IMR-90 (cell line): ENCODE measurements at regions not wholly inside any gene's neighbourhood (a gene's known extent, or its start where the extent isn't known, plus 50 kb on each side); places are given as distances from the start of the nearest gene placed in this dataset.

Source experiments
- ATAC-seq: fragments of 200-7000 bp; cut with Tn5 transposase; 2 replicates; pipeline ENCODE4 v1.9.1; 2020; ENCODE audit warnings: low read depth, mild to moderate bottlenecking, moderate library complexity
- BruUV-seq: library from RNA; stranded (reverse); fragments of 400-500 nt; replicated peaks from 2 replicates; lab custom pipeline; 2021; lab: Mats Ljungman, UMichigan
- CTCF ChIA-PET: fragments of 300-600 bp; formaldehyde crosslinking; extraction: SDS; loops from one replicate; lab custom pipeline; 2021; ENCODE audit warnings: antibody characterized with exemption; lab: Yijun Ruan, JAX
- POLR2A ChIA-PET: fragments of 300-600 bp; sonication (Branson Sonifier 250); formaldehyde crosslinking; loops from one replicate; lab custom pipeline; 2022; ENCODE audit warnings: antibody characterized with exemption; ENCODE audit not compliant: unreplicated experiment; lab: Charles Lee
- DNase-seq: peaks from one replicate; pipeline ENCODE4 v3.0.0; 2013
- H2AFZ ChIP-seq: replicated peaks from 2 replicates; pipeline ENCODE3; 2013; ENCODE audit warnings: low read length, mild to moderate bottlenecking; ENCODE audit not compliant: poor library complexity
- H2AK5ac ChIP-seq: 2 replicates; pipeline ENCODE4 v1.6.1; 2013; ENCODE audit warnings: low read depth, low read length, inconsistent platforms
- H2AK9ac ChIP-seq: replicated peaks from 2 replicates; pipeline ENCODE3; 2013; ENCODE audit warnings: mild to moderate bottlenecking, low read depth, low read length, moderate library complexity; ENCODE audit not compliant: poor library complexity
- H2BK120ac ChIP-seq: 2 replicates; pipeline ENCODE4 v1.6.1; 2013; ENCODE audit warnings: low read depth, low read length, inconsistent platforms
- H2BK15ac ChIP-seq: 3 replicates; pipeline ENCODE4 v1.6.1; 2013; ENCODE audit warnings: low read depth, low read length, inconsistent platforms
- H2BK20ac ChIP-seq: 2 replicates; pipeline ENCODE4 v1.6.1; 2013; ENCODE audit warnings: low read depth, mild to moderate bottlenecking, inconsistent platforms, low read length, moderate library complexity
- H2BK5ac ChIP-seq: 2 replicates; pipeline ENCODE4 v1.6.1; 2013; ENCODE audit warnings: mild to moderate bottlenecking, low read depth, low read length, inconsistent platforms; ENCODE audit not compliant: poor library complexity, severe bottlenecking
- H3K14ac ChIP-seq: replicated peaks from 2 replicates; pipeline ENCODE4 v1.6.1; 2013; ENCODE audit warnings: low read depth, low read length, inconsistent platforms
- H3K18ac ChIP-seq: 2 replicates; pipeline ENCODE4 v1.6.1; 2013; ENCODE audit warnings: low read depth, low read length, control low read depth
- H3K23ac ChIP-seq: 2 replicates; pipeline ENCODE4 v1.6.1; 2013; ENCODE audit warnings: low read depth, low read length, inconsistent platforms
- H3K27ac ChIP-seq: 2 replicates; pipeline ENCODE4 v1.5.1; 2013; ENCODE audit warnings: mild to moderate bottlenecking, control low read depth, low read length; ENCODE audit not compliant: insufficient read depth
- H3K27me3 ChIP-seq: 2 replicates; pipeline ENCODE4 v1.6.1; 2013; ENCODE audit warnings: low read length; ENCODE audit not compliant: control insufficient read depth, insufficient read depth
- H3K36me3 ChIP-seq: 2 replicates; pipeline ENCODE4 v1.6.1; 2013; ENCODE audit warnings: low read length, mixed read lengths; ENCODE audit not compliant: control insufficient read depth, insufficient read depth
- H3K4ac ChIP-seq: 2 replicates; pipeline ENCODE4 v1.6.1; 2013; ENCODE audit warnings: low read depth, low read length, inconsistent platforms
- H3K4me1 ChIP-seq: 2 replicates; pipeline ENCODE4 v1.6.1; 2013; ENCODE audit warnings: low read length, mixed read lengths; ENCODE audit not compliant: control insufficient read depth, insufficient read depth
- H3K4me2 ChIP-seq: 2 replicates; pipeline ENCODE4 v1.6.1; 2013; ENCODE audit warnings: low read depth, mild to moderate bottlenecking, control low read depth, low read length, moderate library complexity
- H3K4me3 ChIP-seq: 2 replicates; pipeline ENCODE4 v1.5.1; 2013; ENCODE audit warnings: low read depth, mild to moderate bottlenecking, control low read depth, low read length, moderate library complexity; ENCODE audit not compliant: insufficient read depth
- H3K56ac ChIP-seq: 2 replicates; pipeline ENCODE4 v1.6.1; 2013; ENCODE audit warnings: low read length, inconsistent platforms; ENCODE audit not compliant: insufficient read depth; ENCODE audit errors: extremely low read depth
- H3K79me1 ChIP-seq, 2 experiments: 2 replicates each; pipeline ENCODE4 v1.6.1; 2013; ENCODE audit warnings: low read length in 2 of 2, inconsistent platforms in 1 of 2, low read depth in 1 of 2
- H3K9ac ChIP-seq: 2 replicates; pipeline ENCODE4 v1.6.1; 2013; ENCODE audit warnings: low read depth, low read length, control low read depth
- H3K9me1 ChIP-seq: 2 replicates; pipeline ENCODE4 v1.6.1; 2013; ENCODE audit warnings: low read length, inconsistent platforms; ENCODE audit not compliant: insufficient read depth
- H3K9me3 ChIP-seq: 2 replicates; pipeline ENCODE4 v1.6.1; 2013; ENCODE audit warnings: low read length; ENCODE audit not compliant: control insufficient read depth, insufficient read depth
- H4K20me1 ChIP-seq: 2 replicates; pipeline ENCODE4 v1.6.1; 2013; ENCODE audit warnings: low read length, inconsistent platforms; ENCODE audit not compliant: insufficient read depth
- H4K5ac ChIP-seq: 2 replicates; pipeline ENCODE4 v1.6.1; 2013; ENCODE audit warnings: mild to moderate bottlenecking, low read depth, low read length, control low read depth
- H4K8ac ChIP-seq, 2 experiments: 2 replicates each; pipeline ENCODE4 v1.6.1; 2013; ENCODE audit warnings: low read depth in 2 of 2, low read length in 2 of 2, control low read depth in 1 of 2, inconsistent platforms in 1 of 2
- H4K91ac ChIP-seq: 2 replicates; pipeline ENCODE4 v1.6.1; 2013; ENCODE audit warnings: low read depth, low read length, inconsistent platforms; ENCODE audit not compliant: insufficient read depth
- BHLHE40 ChIP-seq: fragments of 150-350 bp; IDR thresholded peaks from 2 replicates; pipeline ENCODE4 v1.6.1; 2016; ENCODE audit warnings: mild to moderate bottlenecking, low read depth, low read length
- NFE2L2 ChIP-seq: fragments of 150-350 bp; IDR thresholded peaks from 2 replicates; pipeline ENCODE4 v1.6.1; 2016; ENCODE audit warnings: low read depth, mild to moderate bottlenecking, low read length
- POLR2A ChIP-seq: IDR thresholded peaks from 2 replicates; pipeline ENCODE4 v1.6.1; 2012; ENCODE audit warnings: mild to moderate bottlenecking, low read depth, low read length
- RAD21 ChIP-seq: IDR thresholded peaks from 2 replicates; pipeline ENCODE4 v1.6.1; 2012; ENCODE audit warnings: low read length, improper control_type of control experiment
- WGBS, 2 experiments: methylation state at CpG; one replicate each; pipeline versions ENCODE4 v1.1.5 to v1.1.7; 2013; ENCODE audit warnings: missing lambda C conversion rate in 2 of 2; ENCODE audit not compliant: insufficient read length in 1 of 2; ENCODE audit errors: extremely low coverage in 2 of 2; 5-methylcytosine and 5-hydroxymethylcytosine counted together
- dilution Hi-C: fragments of 300-500 bp; cut with HindIII; formaldehyde crosslinking; loops from one replicate; pipeline ENCODE4 v1.14.3; 2018; ENCODE audit warnings: low sequenced_read_pairs; ENCODE audit not compliant: unreplicated experiment
- in situ Hi-C: fragments of 300-500 bp; cut with MboI; formaldehyde crosslinking; loops from 3 replicates; pipeline ENCODE4 v1.14.3; 2019; ENCODE audit warnings: low sequenced_read_pairs, inconsistent platforms, mixed read lengths
- intact Hi-C: fragments of 100-400 bp; cut with micrococcal nuclease; formaldehyde crosslinking; loops from 2 replicates; pipeline ENCODE4 v1.10.0; 2022

GRCh38 chr1:62918700-62919099 is 134.8 kb downstream of the ATG4C start:
- Histone ChIP-seq H3K56ac (no peak overlapping the region), H2BK20ac (no peak overlapping the region), H2AK9ac (no peak overlapping the region), H3K27ac (no peak overlapping the region), H3K18ac (no peak overlapping the region), H3K4me3 (no peak overlapping the region), H3K9ac (no peak overlapping the region), H3K4me2 (no peak overlapping the region), H3K36me3 (no peaks in the 10 kb centered on the region), H4K91ac (no peak overlapping the region), H4K8ac (no peak overlapping the region), H3K9me3 (no peaks in the 10 kb centered on the region), H4K20me1 (no peaks in the 10 kb centered on the region), H3K27me3 (peaks cover 8% of the 10 kb centered on the region), H2AK5ac (no peak overlapping the region), H3K23ac (no peak overlapping the region), H2AFZ (no peak overlapping the region), H3K4me1 (no peaks in the 10 kb centered on the region), H3K9me1 (no peaks in the 10 kb centered on the region), H4K5ac (no peak overlapping the region), H2BK15ac (no peak overlapping the region), H3K79me1 (no peaks in the 10 kb centered on the region), H3K4ac (no peak overlapping the region), H3K14ac (no peak overlapping the region), H2BK120ac (no peak overlapping the region), H2BK5ac (no peak overlapping the region)
- POLR2A ChIA-PET, result no interaction called here
- in situ Hi-C loops (no loop called here), dilution Hi-C loops (no loop called here), intact Hi-C loops (no loop called here)
- CTCF ChIA-PET, result no interaction called here
- BruUV-seq, result no TSS peak
- TF ChIP-seq RAD21 (no peak), BHLHE40 (no peak), POLR2A (no peak), NFE2L2 (no peak)
- WGBS, 2 experiments, result no CpG with 5 or more reads among the region's 3 CpGs
- no peak for ATAC-seq
- no peak for DNase-seq
